Ectodermal cell (in vitro differentiated cells): ENCODE measurements at regions not wholly inside any gene's neighbourhood (a gene's known extent, or its start where the extent isn't known, plus 50 kb on each side); places are given as distances from the start of the nearest gene placed in this dataset.
"Not testable (repeated sequence)": the region's sequence is repeated elsewhere in the genome, so short reads cannot be mapped to it uniquely, and the experiment has no call there.

Experiments used
- H3K27ac ChIP-seq: 2 replicates; pipeline ENCODE4 v1.7.0; 2013; ENCODE audit warnings: mild to moderate bottlenecking, low read depth, low read length; ENCODE audit not compliant: insufficient read depth, poor library complexity, severe bottlenecking
- H3K27me3 ChIP-seq: 2 replicates; pipeline ENCODE4 v1.7.0; 2013; ENCODE audit warnings: mild to moderate bottlenecking, low read length; ENCODE audit not compliant: insufficient read depth, control insufficient read depth, poor library complexity, severe bottlenecking
- H3K36me3 ChIP-seq: one replicate; pipeline ENCODE4 v1.7.0; 2013; ENCODE audit warnings: low read length; ENCODE audit not compliant: control insufficient read depth, insufficient read depth
- H3K4me1 ChIP-seq: one replicate; pipeline ENCODE4 v1.7.0; 2013; ENCODE audit warnings: low read length; ENCODE audit not compliant: control insufficient read depth, insufficient read depth
- H3K4me3 ChIP-seq: 2 replicates; pipeline ENCODE4 v1.7.0; 2013; ENCODE audit warnings: low read depth, low read length, control low read depth; ENCODE audit not compliant: insufficient read depth
- H3K9me3 ChIP-seq: 2 replicates; pipeline ENCODE4 v1.7.0; 2013; ENCODE audit warnings: mild to moderate bottlenecking, low read length, moderate library complexity; ENCODE audit not compliant: control insufficient read depth
- WGBS, 2 experiments: methylation state at CpG; one replicate each; pipeline ENCODE4 v1.1.7; 2013; ENCODE audit warnings: missing lambda C conversion rate in 2 of 2; 5-methylcytosine and 5-hydroxymethylcytosine counted together

DNA sequence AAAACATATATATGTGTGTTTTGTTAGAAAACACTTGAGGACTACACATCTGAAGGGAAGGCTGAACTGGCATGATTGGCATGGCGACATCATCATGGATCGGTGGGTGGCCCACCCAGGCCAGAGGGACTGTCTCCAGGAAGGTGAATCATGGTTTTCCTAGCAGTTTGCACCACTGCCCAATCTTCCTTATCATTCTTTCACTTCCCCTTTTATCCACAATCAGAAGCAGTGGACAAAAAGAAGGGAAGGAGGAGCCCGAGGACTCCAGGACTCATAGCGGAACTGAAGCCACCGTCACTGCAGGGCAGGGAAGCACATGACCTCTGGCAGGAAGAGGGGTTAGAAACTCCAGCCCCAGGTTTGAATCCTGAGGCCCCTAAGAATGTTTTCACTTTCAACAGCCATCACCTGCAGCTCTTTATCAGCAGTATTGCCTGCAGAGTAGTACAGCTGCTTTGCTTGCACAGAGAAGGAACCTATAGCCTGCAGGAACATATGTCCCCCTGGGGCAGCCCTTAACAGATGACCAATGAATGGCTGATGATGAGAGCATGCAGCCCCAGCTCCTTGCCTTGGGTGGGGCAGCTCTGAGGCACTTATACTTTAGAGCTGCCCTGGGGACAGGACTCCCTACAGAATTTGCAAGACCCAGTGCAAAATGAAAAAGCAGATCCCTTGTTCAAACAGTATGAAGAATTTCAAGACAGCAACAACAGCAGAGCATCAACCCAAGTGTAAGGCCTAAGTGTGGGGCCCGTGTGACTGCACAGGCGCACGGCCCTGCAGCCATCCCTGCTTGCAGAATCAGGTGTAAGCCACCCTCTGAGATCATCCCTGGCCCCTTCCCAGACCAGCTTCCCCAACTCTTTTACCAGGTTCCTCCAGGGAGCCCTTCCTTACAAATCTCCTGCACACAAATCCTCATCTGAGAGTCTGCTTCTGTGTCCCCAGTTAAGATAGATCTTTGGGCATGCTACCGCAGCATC lies 241.8 kb upstream of the IRF2BP2 start:
- no peaks in the 10 kb centered on the region for H3K9me3 ChIP-seq
- WGBS, 2 experiments = 88 to 89% methylated on average over 9 of the region's 9 CpGs
- no peaks in the 10 kb centered on the region for H3K4me1 ChIP-seq
- H3K4me3 ChIP-seq = no peak overlapping the region
- no peak overlapping the region for H3K27ac ChIP-seq
- no peaks in the 10 kb centered on the region for H3K27me3 ChIP-seq
- H3K36me3 ChIP-seq = no peaks in the 10 kb centered on the region

DNA sequence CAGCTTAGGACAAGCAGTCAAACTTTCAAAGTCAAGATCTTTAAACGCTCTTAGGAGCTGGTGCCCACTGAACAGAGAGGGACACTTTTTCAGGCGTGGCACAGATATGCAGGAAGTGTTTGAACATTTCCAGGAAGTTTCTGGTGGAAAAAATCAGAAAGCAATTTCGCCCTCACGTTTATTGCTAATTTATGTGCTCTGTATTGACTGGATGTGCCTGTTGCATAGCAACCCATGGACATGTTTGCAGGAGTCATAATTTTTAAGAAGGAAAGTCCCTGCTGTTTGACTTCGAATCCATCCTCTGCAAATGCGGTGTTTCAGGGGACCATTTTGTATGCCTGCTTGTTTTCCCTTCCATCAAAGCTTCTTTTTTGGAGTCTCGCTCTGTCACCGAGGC lies 239.9 kb upstream of the IRF2BP2 start:
- Histone ChIP-seq H3K27ac (no peak overlapping the region), H3K36me3 (no peaks in the 10 kb centered on the region), H3K27me3 (no peaks in the 10 kb centered on the region), H3K4me1 (no peaks in the 10 kb centered on the region), H3K9me3 (no peaks in the 10 kb centered on the region), H3K4me3 (no peak overlapping the region)
- 94% methylated on average over 8 of the region's 8 CpGs for WGBS, 2 experiments

DNA sequence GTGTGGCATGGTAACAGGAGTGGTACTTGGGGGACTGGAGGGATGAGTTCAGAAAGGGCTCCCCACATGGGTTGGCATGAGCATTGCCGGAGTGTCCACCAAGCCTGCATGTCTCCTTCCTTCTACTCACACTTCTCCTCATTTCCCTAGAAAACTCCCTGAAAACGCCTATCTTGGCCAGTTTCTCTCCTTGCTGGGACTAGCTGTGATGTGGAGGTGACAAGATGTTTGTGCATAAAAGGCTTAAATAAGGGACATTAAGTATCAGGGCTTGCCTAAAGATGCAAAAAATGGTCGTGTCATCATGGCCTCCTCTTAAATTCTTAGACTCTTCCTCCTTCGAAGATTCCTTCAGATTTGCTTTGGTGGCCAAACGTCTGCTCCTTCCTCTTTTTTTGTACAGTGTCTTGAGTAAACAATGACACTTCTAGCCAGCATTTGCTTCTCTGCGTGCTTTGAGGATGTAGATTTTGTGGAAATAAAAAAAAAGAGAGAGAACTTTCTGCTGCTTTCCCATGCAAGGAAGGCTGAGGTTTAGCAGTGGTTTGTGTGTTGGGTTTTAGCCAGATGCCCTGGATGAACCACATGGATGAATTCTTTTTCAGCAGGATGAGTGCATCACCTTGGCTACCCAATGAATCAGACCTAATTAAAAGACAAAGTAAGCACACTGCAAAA lies 239.1 kb upstream of the IRF2BP2 start:
- 91 to 93% methylated on average over 6 of the region's 6 CpGs for WGBS, 2 experiments
- H3K4me1 ChIP-seq = no peaks in the 10 kb centered on the region
- H3K27me3 ChIP-seq = no peaks in the 10 kb centered on the region
- no peaks in the 10 kb centered on the region for H3K36me3 ChIP-seq
- no peak overlapping the region for H3K27ac ChIP-seq
- no peak overlapping the region for H3K4me3 ChIP-seq
- no peaks in the 10 kb centered on the region for H3K9me3 ChIP-seq

DNA sequence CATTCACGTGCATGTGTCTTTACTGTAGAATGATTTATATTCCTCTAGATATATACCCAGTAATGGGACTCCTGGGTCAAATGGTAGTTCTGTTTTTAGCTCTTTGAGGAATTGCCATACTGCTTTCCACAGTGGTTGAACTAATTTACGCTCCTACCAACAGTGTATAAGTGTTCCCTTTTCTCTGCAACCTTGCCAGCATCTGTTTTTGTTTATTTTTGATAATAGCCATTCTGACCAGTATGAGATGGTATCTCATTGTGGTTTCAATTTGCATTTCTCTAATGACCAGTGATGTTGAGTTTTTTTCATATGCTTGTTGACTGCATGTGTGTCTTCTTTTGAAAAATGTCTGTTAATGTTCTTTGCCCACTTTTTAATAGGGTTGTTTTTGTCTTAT lies 236.8 kb upstream of the IRF2BP2 start:
- not testable (repeated sequence) for H3K36me3 ChIP-seq, H3K4me1 ChIP-seq, H3K4me3 ChIP-seq, H3K9me3 ChIP-seq, H3K27ac ChIP-seq, H3K27me3 ChIP-seq
- 93 to 100% methylated on average over 1 to 2 of the region's 2 CpGs for WGBS, 2 experiments

DNA sequence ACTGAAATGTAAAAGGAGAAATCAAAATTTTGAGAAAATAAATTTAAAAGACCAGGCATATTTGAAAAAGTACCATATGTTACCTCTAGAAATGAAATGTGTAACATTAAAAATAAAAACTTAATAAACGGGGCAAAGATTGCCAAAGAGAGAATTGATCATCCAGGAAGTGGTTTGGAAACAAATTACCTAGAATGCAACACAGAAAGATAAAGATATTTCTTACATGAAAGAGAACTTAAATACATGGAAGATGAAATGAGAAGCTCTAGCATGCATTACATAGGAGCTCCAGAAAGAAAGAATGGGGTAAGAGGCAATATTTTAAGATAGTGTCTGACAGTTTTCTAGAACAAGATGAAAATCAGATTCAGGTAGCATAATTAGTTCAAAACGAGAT lies 235.9 kb upstream of the IRF2BP2 start:
- H3K9me3 ChIP-seq = no peaks in the 10 kb centered on the region
- no peaks in the 10 kb centered on the region for H3K4me1 ChIP-seq
- no peaks in the 10 kb centered on the region for H3K36me3 ChIP-seq
- no peak overlapping the region for H3K4me3 ChIP-seq
- no peak overlapping the region for H3K27ac ChIP-seq
- WGBS, 2 experiments = 94 to 96% methylated on average over 2 of the region's 2 CpGs
- no peaks in the 10 kb centered on the region for H3K27me3 ChIP-seq

DNA sequence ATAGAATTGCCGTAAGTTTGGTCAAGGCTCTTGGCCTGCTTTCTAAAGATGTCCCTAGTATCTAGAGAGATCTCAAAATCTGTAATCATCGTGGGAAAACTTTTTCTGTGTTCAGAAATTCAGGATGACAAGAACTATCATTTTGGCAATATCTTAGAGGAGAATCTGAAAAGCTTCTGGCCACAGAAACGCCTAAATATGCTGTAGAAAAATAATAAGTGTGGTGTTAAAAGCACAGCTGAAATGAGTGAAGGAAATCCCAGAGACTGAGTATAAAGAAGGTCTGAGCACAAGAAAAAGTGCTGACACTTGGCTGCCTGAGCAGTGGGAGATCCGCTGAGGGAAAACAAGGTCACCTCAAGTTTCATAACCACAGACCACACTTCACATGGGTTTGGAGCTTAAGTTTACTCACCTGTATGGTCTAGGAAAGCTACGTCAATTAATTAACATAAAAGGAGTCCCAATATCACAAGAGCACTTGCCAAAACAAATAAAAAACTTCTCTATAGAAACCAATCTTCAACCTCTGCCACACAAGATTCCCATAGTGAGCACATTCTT lies 235.2 kb upstream of the IRF2BP2 start:
- H3K4me3 ChIP-seq = no peak overlapping the region
- WGBS, 2 experiments = 93 to 100% methylated on average over 5 of the region's 5 CpGs
- no peaks in the 10 kb centered on the region for H3K4me1 ChIP-seq
- H3K9me3 ChIP-seq = no peaks in the 10 kb centered on the region
- no peak overlapping the region for H3K27ac ChIP-seq
- H3K27me3 ChIP-seq = no peaks in the 10 kb centered on the region
- no peaks in the 10 kb centered on the region for H3K36me3 ChIP-seq

DNA sequence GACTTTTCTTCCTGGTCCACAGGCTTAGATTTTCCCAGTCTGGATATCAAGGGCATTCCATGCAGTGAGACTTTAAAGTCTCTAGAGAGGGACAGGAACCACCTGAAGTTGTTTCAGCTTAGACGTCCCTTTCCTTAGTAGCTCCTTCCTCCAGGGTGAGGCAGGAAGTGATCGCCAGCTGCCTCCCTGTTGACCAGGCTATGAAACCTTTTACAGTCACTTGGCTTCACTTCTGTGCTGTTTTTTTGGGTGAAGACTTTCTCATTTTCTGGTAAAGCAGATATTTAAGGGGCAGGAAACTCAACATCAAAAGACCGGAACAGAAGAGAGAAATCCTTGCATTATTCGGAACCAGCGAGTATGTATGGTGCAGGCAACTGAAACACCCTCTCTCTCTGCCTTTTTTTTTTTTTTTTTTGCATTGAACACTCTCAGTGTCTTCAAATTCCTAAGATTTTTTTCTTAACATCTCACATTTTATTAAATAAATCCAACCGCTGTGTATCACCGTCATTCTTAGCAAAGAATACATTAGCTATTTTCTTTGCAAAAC lies 234.6 kb upstream of the IRF2BP2 start:
- Histone ChIP-seq H3K4me1 (no peaks in the 10 kb centered on the region), H3K36me3 (no peaks in the 10 kb centered on the region), H3K4me3 (no peak overlapping the region), H3K27me3 (no peaks in the 10 kb centered on the region), H3K27ac (no peak overlapping the region), H3K9me3 (no peaks in the 10 kb centered on the region)
- 93% methylated on average over 7 of the region's 7 CpGs for WGBS, 2 experiments

DNA sequence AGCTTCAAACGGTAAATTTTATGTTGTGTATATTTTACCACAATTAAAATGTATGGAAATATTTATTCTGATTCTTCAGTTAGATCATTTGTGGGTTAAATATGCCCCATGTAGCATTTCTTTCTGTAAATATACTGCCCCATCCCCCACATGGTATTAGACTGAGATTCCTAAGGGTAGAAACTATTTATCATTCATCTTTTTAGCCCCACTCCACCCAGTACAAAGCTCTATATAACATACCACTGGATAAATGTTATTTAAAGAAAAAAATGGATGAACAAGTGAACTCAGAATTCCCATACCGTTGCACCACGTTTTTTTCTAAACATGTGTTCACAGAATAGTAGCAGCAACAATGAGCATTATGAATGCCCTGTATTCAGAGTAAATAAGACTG lies 234.0 kb upstream of the IRF2BP2 start:
- 75 to 94% methylated on average over 2 of the region's 3 CpGs for WGBS, 2 experiments
- Histone ChIP-seq H3K9me3 (no peaks in the 10 kb centered on the region), H3K27ac (no peak overlapping the region), H3K36me3 (no peaks in the 10 kb centered on the region), H3K4me3 (no peak overlapping the region), H3K4me1 (no peaks in the 10 kb centered on the region), H3K27me3 (no peaks in the 10 kb centered on the region)

DNA sequence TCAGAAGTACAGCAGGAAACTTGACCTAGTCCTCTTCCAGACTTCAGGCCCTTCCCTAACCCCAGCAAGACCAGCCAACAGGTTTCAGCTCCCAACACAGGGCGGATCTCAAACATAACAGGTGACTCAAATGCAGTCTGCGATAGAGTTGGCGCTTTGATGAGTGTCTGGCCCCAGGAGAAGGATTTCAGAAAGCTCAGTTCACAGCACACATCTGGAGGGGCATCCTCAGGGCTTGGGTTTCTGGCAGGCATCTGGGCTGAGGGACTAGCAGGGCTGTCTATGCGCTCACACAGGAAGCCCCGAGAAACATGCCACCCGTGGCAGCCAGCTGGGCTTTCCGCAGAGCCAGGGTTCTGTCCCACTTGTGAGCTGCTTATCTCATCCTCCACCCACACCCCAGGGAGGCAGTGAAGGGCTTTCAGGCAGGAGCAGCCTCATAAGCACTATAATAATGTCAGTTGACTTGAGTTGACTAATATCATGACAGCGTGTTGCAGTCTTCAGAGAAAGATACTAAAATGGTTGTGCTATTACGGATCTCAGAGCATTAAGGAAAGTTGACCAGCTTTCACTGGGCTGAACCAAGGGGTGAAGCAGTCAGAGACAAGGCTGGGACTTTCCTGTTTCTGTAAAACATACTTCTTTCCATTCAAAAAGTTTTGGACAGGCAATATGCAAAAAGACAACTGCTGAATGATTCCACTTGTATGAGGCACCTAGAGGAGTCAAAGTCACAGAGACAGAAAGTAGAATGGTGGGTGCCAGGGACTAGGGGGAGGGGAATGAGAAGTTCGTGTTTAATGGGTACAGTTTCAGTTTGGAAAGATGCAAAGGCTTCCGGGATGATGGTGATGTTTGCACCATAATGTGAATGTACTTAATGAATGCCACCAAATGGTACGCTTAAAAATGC lies 233.0 kb upstream of the IRF2BP2 start:
- Histone ChIP-seq H3K27ac (no peak overlapping the region), H3K27me3 (no peaks in the 10 kb centered on the region), H3K36me3 (no peaks in the 10 kb centered on the region), H3K4me3 (no peak overlapping the region), H3K4me1 (no peaks in the 10 kb centered on the region), H3K9me3 (no peaks in the 10 kb centered on the region)
- 91 to 92% methylated on average over 12 of the region's 12 CpGs for WGBS, 2 experiments
